Fibroblast of villous mesenchyme (primary cell): ENCODE measurements at regions not wholly inside any gene's neighbourhood (a gene's known extent, or its start where the extent isn't known, plus 50 kb on each side); places are given as distances from the start of the nearest gene placed in this dataset.

Experiments used
- DNase-seq: peaks from one replicate; pipeline ENCODE4 v3.0.0-alpha.2; 2010; ENCODE audit warnings: low read depth
- H3K4me3 ChIP-seq: 2 replicates; pipeline ENCODE4 v1.5.1; 2011; ENCODE audit warnings: low read depth, mild to moderate bottlenecking, low read length
- CTCF ChIP-seq: IDR thresholded peaks from 2 replicates; pipeline ENCODE4 v1.5.1; 2012; ENCODE audit warnings: low read depth, mild to moderate bottlenecking, low read length; ENCODE audit not compliant: insufficient read depth

- no peak for TF ChIP-seq CTCF
- no peak for DNase-seq
- H3K4me3 ChIP-seq = no peak overlapping the region
Measured at GRCh38 chr14:104444159-104445030, 135.2 kb upstream of the C14orf180 start.

- DNase-seq = no peak
- TF ChIP-seq CTCF = no peak
- H3K4me3 ChIP-seq = no peak overlapping the region
Measured at GRCh38 chr14:104445086-104445485, 134.5 kb upstream of the C14orf180 start.

GRCh38 chr14:104445832-104446381 is 133.7 kb upstream of the C14orf180 start:
- no peak for TF ChIP-seq CTCF
- DNase-seq = no peak
- no peak overlapping the region for H3K4me3 ChIP-seq

- DNase-seq = no peak
- TF ChIP-seq CTCF = no peak
- H3K4me3 ChIP-seq = no peak overlapping the region
Measured at GRCh38 chr14:104446611-104447010, 133.0 kb upstream of the C14orf180 start.

GRCh38 chr14:104447750-104448149 is 131.8 kb upstream of the C14orf180 start:
- TF ChIP-seq CTCF = no peak
- no peak for DNase-seq
- H3K4me3 ChIP-seq = no peak overlapping the region

GRCh38 chr14:104448321-104448720 is 131.2 kb upstream of the C14orf180 start:
- H3K4me3 ChIP-seq = no peak overlapping the region
- DNase-seq = no peak
- TF ChIP-seq CTCF = no peak
